ENCODE measurements at regions not wholly inside any gene's neighbourhood (a gene's known extent, or its start where the extent isn't known, plus 50 kb on each side); places are given as distances from the start of the nearest gene placed in this dataset.

DNA sequence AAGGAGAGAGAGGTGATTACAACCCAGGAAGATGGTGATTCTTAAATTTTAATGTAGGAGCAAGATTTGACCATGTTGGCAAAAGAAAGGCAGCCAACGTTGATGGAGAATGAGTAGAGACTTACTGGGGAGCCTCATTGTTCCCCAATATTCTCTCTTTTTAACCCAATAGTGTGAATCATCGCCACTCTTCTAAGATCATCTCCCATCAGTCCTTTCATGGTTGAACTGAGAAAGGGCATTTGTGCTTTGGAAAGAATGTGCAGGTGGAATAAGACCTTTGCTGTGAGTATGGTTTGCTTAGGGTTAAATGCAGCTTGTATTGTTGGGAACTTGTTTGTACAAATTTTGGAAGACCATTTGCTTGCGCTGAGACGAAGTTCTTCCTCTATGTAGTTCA, 231.0 kb downstream of the TBXT start:
- H3K36me3 ChIP-seq (replicated peaks; ENCODE audit: insufficient read depth, low read depth) = no peaks in the 10 kb centered on the region
- H3K4me1 ChIP-seq (ENCODE audit: insufficient read depth) = no peaks in the 10 kb centered on the region
- no peaks in the 10 kb centered on the region for H4K20me1 ChIP-seq (ENCODE audit: insufficient read depth, poor library complexity, severe bottlenecking)
- TF ChIP-seq, protein P1, sequence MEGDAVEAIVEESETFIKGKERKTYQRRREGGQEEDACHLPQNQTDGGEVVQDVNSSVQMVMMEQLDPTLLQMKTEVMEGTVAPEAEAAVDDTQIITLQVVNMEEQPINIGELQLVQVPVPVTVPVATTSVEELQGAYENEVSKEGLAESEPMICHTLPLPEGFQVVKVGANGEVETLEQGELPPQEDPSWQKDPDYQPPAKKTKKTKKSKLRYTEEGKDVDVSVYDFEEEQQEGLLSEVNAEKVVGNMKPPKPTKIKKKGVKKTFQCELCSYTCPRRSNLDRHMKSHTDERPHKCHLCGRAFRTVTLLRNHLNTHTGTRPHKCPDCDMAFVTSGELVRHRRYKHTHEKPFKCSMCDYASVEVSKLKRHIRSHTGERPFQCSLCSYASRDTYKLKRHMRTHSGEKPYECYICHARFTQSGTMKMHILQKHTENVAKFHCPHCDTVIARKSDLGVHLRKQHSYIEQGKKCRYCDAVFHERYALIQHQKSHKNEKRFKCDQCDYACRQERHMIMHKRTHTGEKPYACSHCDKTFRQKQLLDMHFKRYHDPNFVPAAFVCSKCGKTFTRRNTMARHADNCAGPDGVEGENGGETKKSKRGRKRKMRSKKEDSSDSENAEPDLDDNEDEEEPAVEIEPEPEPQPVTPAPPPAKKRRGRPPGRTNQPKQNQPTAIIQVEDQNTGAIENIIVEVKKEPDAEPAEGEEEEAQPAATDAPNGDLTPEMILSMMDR (IDR thresholded peaks at IDR 0.05; ENCODE audit: poor library complexity) = no peak
- no peak for TF ChIP-seq EZH2phosphoT487 (IDR thresholded peaks at IDR 0.05; ENCODE audit: low read depth, severe bottlenecking, unreplicated experiment)
- no peaks in the 10 kb centered on the region for H3K9me2 ChIP-seq (replicated peaks; ENCODE audit: insufficient read depth)
- H3K4me3 ChIP-seq = no peak overlapping the region
- WGBS (ENCODE audit: low lambda C conversion rate, missing lambda C conversion rate) = 85% methylated on average over 4 of the region's 4 CpGs
- DNase-seq (ENCODE audit: low spot score) = no peak
- H3K27ac ChIP-seq = no peak overlapping the region
- no peak overlapping the region for H2AFZ ChIP-seq
- H3K9me3 ChIP-seq (ENCODE audit: low read depth) = no peaks in the 10 kb centered on the region
- no peaks in the 10 kb centered on the region for H3K27me3 ChIP-seq
- no peak overlapping the region for H3K4me2 ChIP-seq
- H3K79me2 ChIP-seq = no peaks in the 10 kb centered on the region

DNA sequence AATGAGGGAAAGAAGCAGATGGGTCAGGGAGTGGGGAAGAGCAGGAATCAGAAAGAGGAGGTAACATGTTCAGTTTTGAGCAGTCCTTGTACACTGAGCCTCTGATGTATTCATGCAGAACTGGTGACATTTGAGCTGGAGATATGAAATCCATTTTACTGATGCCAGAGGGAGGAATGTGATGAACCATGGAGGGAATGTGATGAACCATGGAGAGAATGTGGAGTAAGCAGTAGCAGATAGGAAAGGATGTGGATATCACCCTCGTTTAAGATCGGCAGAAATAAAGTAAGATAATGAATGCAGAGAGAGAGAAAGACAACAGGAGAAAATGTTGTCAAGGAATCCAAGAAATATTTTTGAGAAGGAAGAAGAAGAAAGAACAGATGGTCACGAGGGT, 231.6 kb downstream of the TBXT start:
- TF ChIP-seq EZH2 (IDR thresholded peaks at IDR 0.05; ENCODE audit: borderline replicate concordance) (no peak), EZH2phosphoT487 (IDR thresholded peaks at IDR 0.05; ENCODE audit: low read depth, severe bottlenecking, unreplicated experiment) (no peak)
- TF ChIP-seq, protein P1 (IDR thresholded peaks at IDR 0.05; ENCODE audit: poor library complexity) = no peak
- DNase-seq (ENCODE audit: low spot score) = no peak
- Histone ChIP-seq H4K20me1 (ENCODE audit: insufficient read depth, poor library complexity, severe bottlenecking) (no peaks in the 10 kb centered on the region), H3K79me2 (no peaks in the 10 kb centered on the region), H3K4me1 (ENCODE audit: insufficient read depth) (no peaks in the 10 kb centered on the region), H3K27ac (no peak overlapping the region), H3K4me3 (no peak overlapping the region), H3K9me2 (replicated peaks; ENCODE audit: insufficient read depth) (no peaks in the 10 kb centered on the region), H3K36me3 (replicated peaks; ENCODE audit: insufficient read depth, low read depth) (no peaks in the 10 kb centered on the region), H3K9me3 (ENCODE audit: low read depth) (no peaks in the 10 kb centered on the region), H3K27me3 (no peaks in the 10 kb centered on the region), H3K4me2 (no peak overlapping the region), H2AFZ (no peak overlapping the region)
- 94% methylated on average over 3 of the region's 3 CpGs for WGBS (ENCODE audit: low lambda C conversion rate, missing lambda C conversion rate)

DNA sequence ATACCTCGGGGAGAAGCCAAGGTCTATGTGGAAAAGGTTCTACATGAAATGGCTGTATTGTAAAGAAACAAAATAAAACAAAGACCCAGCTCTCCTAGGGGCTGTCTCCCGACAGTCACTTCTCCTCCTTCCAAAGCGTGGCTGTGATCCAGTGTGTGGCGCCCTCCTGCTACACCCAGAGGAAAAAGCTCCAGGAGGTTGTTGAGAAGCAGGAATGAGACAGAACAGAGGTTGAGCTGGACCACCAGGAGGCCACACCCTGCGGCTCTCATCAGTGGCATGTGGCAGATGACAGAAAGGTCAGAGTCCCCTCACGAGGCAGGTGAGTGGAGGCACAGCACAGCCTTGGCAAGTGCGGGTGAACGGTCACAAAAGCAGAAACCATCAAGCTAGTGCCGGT, 236.0 kb downstream of the TBXT start:
- Histone ChIP-seq H3K79me2 (no peaks in the 10 kb centered on the region), H3K4me1 (ENCODE audit: insufficient read depth) (no peaks in the 10 kb centered on the region), H3K27me3 (no peaks in the 10 kb centered on the region), H3K4me2 (no peak overlapping the region), H3K9me3 (ENCODE audit: low read depth) (no peaks in the 10 kb centered on the region), H3K36me3 (replicated peaks; ENCODE audit: insufficient read depth, low read depth) (no peaks in the 10 kb centered on the region), H3K9me2 (replicated peaks; ENCODE audit: insufficient read depth) (no peaks in the 10 kb centered on the region), H3K4me3 (no peak overlapping the region), H3K27ac (no peak overlapping the region), H2AFZ (no peak overlapping the region), H4K20me1 (ENCODE audit: insufficient read depth, poor library complexity, severe bottlenecking) (no peaks in the 10 kb centered on the region)
- no peak for DNase-seq (ENCODE audit: low spot score)
- TF ChIP-seq EZH2phosphoT487 (IDR thresholded peaks at IDR 0.05; ENCODE audit: low read depth, severe bottlenecking, unreplicated experiment) (no peak), EZH2 (IDR thresholded peaks at IDR 0.05; ENCODE audit: borderline replicate concordance) (no peak)
- TF ChIP-seq, protein P1 (IDR thresholded peaks at IDR 0.05; ENCODE audit: poor library complexity) = no peak
- 58% methylated on average over 9 of the region's 9 CpGs for WGBS (ENCODE audit: low lambda C conversion rate, missing lambda C conversion rate)

DNA sequence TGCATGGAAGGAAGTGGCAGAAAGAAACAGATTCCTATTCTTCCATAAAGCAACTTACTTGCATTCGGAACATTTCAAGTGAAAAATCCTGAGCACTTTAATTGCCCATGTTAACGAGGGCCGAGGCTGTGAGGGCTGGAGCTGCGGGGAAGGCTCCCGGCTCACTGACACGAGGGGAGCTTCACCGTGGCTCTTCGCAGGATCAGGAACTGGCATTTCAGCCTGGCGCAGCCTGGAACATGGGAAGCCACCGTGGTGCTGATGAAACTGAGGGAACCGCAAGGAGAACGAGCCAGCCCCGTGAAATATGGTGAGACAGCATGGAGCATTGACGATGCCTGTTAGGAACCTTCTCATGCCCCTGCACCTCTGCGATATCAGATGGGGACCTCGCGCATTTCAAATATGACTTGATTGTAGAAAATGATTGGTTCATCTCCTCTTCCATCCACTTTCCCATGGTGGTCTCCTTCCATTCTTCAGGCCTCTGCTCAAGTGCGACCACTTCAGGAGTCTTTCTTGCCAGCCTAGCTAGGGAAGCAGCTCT, 236.9 kb downstream of the TBXT start:
- Histone ChIP-seq H4K20me1 (ENCODE audit: insufficient read depth, poor library complexity, severe bottlenecking) (no peaks in the 10 kb centered on the region), H3K36me3 (replicated peaks; ENCODE audit: insufficient read depth, low read depth) (no peaks in the 10 kb centered on the region), H3K4me2 (no peak overlapping the region), H3K4me1 (ENCODE audit: insufficient read depth) (no peaks in the 10 kb centered on the region), H3K9me3 (ENCODE audit: low read depth) (no peaks in the 10 kb centered on the region), H3K4me3 (no peak overlapping the region), H3K9me2 (replicated peaks; ENCODE audit: insufficient read depth) (no peaks in the 10 kb centered on the region), H2AFZ (no peak overlapping the region), H3K79me2 (no peaks in the 10 kb centered on the region), H3K27me3 (no peaks in the 10 kb centered on the region), H3K27ac (no peak overlapping the region)
- TF ChIP-seq, protein P1 (IDR thresholded peaks at IDR 0.05; ENCODE audit: poor library complexity) = no peak
- TF ChIP-seq EZH2 (IDR thresholded peaks at IDR 0.05; ENCODE audit: borderline replicate concordance) (no peak), EZH2phosphoT487 (IDR thresholded peaks at IDR 0.05; ENCODE audit: low read depth, severe bottlenecking, unreplicated experiment) (no peak)
- 89% methylated on average over 18 of the region's 18 CpGs for WGBS (ENCODE audit: low lambda C conversion rate, missing lambda C conversion rate)
- DNase-seq (ENCODE audit: low spot score) = no peak

All from hepatocyte (in vitro differentiated cells).